HG03045 (cell line): ENCODE measurements at regions not wholly inside any gene's neighbourhood (a gene's known extent, or its start where the extent isn't known, plus 50 kb on each side); places are given as distances from the start of the nearest gene placed in this dataset.
"Not testable (repeated sequence)": the region's sequence is repeated elsewhere in the genome, so short reads cannot be mapped to it uniquely, and the experiment has no call there.

Experiments used
- ATAC-seq: cut with Tn5 transposase; IDR thresholded peaks from one replicate; pipeline ENCODE4 v1.9.1; 2021; ENCODE audit warnings: mild to moderate bottlenecking, moderate library complexity; ENCODE audit not compliant: unreplicated experiment

GRCh38 chr9:85878872-85879597 lies 61.9 kb upstream of the NAA35 start:
- ATAC-seq = not testable (repeated sequence)

DNA sequence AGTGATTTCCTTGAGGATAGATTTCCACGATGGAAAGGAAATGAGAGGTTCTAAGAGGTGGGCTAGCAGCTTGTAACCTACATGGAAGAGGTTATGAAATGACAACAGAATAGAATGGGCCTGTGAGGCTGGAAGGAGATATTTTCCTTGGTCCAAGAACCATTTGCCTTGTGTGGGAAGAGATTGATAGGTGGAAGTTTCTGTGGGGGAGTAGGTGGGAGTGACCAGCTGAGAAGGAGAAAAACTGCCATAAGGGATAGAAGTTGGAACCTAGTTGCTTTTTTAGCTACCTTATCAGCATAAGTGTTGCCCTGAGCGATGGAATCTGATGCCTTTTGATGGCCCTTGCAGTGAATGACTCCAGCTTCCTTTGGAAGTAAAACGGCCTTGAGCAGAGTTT lies 60.4 kb upstream of the NAA35 start:
- not testable (repeated sequence) for ATAC-seq

DNA sequence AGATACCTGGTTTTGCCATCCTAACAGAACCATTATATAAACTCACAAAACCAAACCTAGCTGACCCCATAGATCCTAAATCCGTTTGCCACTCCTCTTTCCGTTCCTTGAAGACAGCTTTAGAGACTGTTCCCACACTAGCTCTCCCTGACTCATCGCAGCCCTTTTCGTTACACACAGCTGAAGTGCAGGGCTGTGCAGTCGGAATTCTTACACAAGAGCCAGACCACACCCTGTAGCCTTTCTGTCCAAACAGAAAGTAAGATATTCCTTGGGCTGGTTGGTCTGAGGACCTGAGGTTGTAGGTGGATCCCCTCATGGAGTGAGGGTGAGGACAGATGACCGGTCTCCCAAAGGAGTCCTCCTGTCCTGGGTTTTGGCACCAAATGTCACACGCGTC lies 56.7 kb upstream of the NAA35 start:
- no peak for ATAC-seq

GRCh38 chr9:85890962-85891361 lies 50.0 kb upstream of the NAA35 start:
- no peak for ATAC-seq
